GM21619 (cell line): ENCODE measurements at regions not wholly inside any gene's neighbourhood (a gene's known extent, or its start where the extent isn't known, plus 50 kb on each side); places are given as distances from the start of the nearest gene placed in this dataset.

Source experiments
- ATAC-seq: cut with Tn5 transposase; IDR thresholded peaks from one replicate; pipeline ENCODE4 v1.9.1; 2021; ENCODE audit not compliant: unreplicated experiment

- no peak for ATAC-seq
These were observed 157.7 kb upstream of the DIPK2B start for GRCh38 chrX:45358392-45358791.

- ATAC-seq: no peak
These were observed 152.8 kb upstream of the DIPK2B start for GRCh38 chrX:45353456-45353855.

- ATAC-seq: no peak
These were observed 151.9 kb upstream of the DIPK2B start for GRCh38 chrX:45352611-45353010.

- no peak for ATAC-seq
These were observed 150.8 kb upstream of the DIPK2B start for GRCh38 chrX:45351478-45351877.

GRCh38 chrX:45348296-45348695 lies 147.6 kb upstream of the DIPK2B start:
- ATAC-seq: no peak

GRCh38 chrX:45347877-45348276 lies 147.2 kb upstream of the DIPK2B start:
- ATAC-seq: no peak

- ATAC-seq: no peak
These were observed 143.9 kb upstream of the DIPK2B start for GRCh38 chrX:45344594-45344993.

- no peak for ATAC-seq
These were observed 128.5 kb upstream of the DIPK2B start for GRCh38 chrX:45329217-45329616.

- ATAC-seq: no peak
These were observed 124.3 kb upstream of the DIPK2B start for GRCh38 chrX:45324941-45325340.

GRCh38 chrX:45323387-45323786 lies 122.7 kb upstream of the DIPK2B start:
- ATAC-seq: no peak

- ATAC-seq: no peak
These were observed 122.1 kb upstream of the DIPK2B start for GRCh38 chrX:45322820-45323219.

- no peak for ATAC-seq
These were observed 121.7 kb upstream of the DIPK2B start for GRCh38 chrX:45322382-45322781.

- ATAC-seq: no peak
These were observed 119.5 kb upstream of the DIPK2B start for GRCh38 chrX:45320191-45320590.

GRCh38 chrX:45309801-45310200 lies 109.1 kb upstream of the DIPK2B start:
- no peak for ATAC-seq

GRCh38 chrX:45309096-45309495 lies 108.4 kb upstream of the DIPK2B start:
- no peak for ATAC-seq

- no peak for ATAC-seq
These were observed 106.1 kb upstream of the DIPK2B start for GRCh38 chrX:45306794-45307193.

- ATAC-seq: no peak
These were observed 100.0 kb upstream of the DIPK2B start for GRCh38 chrX:45300638-45301037.

- no peak for ATAC-seq
These were observed 94.7 kb upstream of the DIPK2B start for GRCh38 chrX:45295259-45295986.

GRCh38 chrX:45274576-45274975 lies 73.9 kb upstream of the DIPK2B start:
- no peak for ATAC-seq

GRCh38 chrX:45267007-45267406 lies 66.3 kb upstream of the DIPK2B start:
- ATAC-seq: no peak

- no peak for ATAC-seq
These were observed 65.8 kb upstream of the DIPK2B start for GRCh38 chrX:45266456-45266855.

GRCh38 chrX:45264865-45265264 lies 64.2 kb upstream of the DIPK2B start:
- ATAC-seq: no peak

GRCh38 chrX:45261471-45261870 lies 60.8 kb upstream of the DIPK2B start:
- no peak for ATAC-seq
